Left ventricle myocardium inferior (tissue), 1 donor: ENCODE measurements at regions not wholly inside any gene's neighbourhood (a gene's known extent, or its start where the extent isn't known, plus 50 kb on each side); places are given as distances from the start of the nearest gene placed in this dataset.

Experiments
- DNase-seq: peaks from one replicate; pipeline ENCODE4 v3.0.0-alpha.2; 2020
- H3K27ac ChIP-seq: fragments of 200-600 bp; replicated peaks from 2 replicates; pipeline ENCODE4 v1.8.0; 2021
- H3K27me3 ChIP-seq: fragments of 200-600 bp; 2 replicates; pipeline ENCODE4 v1.8.0; 2021; ENCODE audit warnings: low read depth
- H3K36me3 ChIP-seq: fragments of 200-600 bp; 2 replicates; pipeline ENCODE4 v1.8.0; 2021
- H3K4me1 ChIP-seq: fragments of 200-600 bp; 2 replicates; pipeline ENCODE4 v1.8.0; 2021
- H3K4me3 ChIP-seq: fragments of 200-600 bp; 2 replicates; pipeline ENCODE4 v1.8.0; 2021; ENCODE audit warnings: mild to moderate bottlenecking, moderate library complexity
- H3K9me3 ChIP-seq: fragments of 200-600 bp; replicated peaks from 2 replicates; pipeline ENCODE4 v1.8.0; 2021
- intact Hi-C: fragments of 100-400 bp; cut with micrococcal nuclease; formaldehyde crosslinking; loops from one replicate; pipeline ENCODE4 v1.11.0; 2022
- TF ChIP-seq, protein P1 (sequence below): fragments of 200-600 bp; IDR thresholded peaks from 2 replicates; pipeline ENCODE4 v1.8.0; 2021; ENCODE audit warnings: antibody characterized with exemption, mild to moderate bottlenecking, borderline replicate concordance
- donor health status: DM: no; HTN: yes; CAD: no; lungs with severe emphysema.

DNA sequence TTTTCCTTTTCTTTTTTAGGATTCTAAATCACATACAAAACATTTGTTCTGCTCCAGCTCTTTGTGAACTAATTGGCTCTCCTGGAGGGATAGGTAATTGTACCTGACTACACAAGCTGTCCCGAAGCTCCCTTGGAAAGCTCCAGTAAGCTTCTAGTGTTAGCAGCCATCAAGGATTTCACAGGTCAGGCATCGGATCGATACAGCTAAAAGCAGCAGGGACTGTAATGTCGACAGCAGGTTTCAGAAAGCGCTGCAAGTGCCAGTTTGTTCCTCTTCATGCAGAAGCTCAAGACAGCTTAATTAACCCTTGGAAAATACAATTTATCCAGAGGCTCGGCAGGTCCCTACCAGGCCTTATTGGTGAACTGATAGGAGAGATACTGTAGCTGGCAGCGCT is 87.2 kb upstream of the VRK2 start:
- no peak overlapping the region for H3K4me3 ChIP-seq
- intact Hi-C loops = no loop called here

DNA sequence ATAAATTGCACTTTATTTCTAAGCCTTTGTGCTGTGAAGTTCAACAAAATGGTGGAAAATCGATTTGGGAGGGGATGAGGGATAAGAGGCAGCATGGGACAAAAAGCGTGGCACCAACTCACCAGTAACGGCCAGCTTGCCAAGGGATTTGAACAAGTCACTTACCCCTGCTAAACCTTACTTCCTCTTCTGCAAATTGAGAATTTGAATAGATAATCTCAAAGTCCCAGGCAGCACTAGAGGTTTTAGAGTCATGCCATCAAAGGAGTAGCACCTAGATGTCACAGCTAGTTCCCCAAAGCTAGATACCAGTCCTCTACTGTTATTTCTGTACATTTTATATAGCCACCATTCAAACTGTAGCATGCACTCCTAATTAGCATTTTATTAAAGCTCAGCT is 83.7 kb upstream of the VRK2 start:
- Histone ChIP-seq H3K27ac (no peak overlapping the region), H3K36me3 (no peaks in the 10 kb centered on the region), H3K4me1 (no peaks in the 10 kb centered on the region), H3K27me3 (no peaks in the 10 kb centered on the region), H3K9me3 (no peaks in the 10 kb centered on the region), H3K4me3 (no peak overlapping the region)
- DNase-seq = no peak
- TF ChIP-seq, protein P1, sequence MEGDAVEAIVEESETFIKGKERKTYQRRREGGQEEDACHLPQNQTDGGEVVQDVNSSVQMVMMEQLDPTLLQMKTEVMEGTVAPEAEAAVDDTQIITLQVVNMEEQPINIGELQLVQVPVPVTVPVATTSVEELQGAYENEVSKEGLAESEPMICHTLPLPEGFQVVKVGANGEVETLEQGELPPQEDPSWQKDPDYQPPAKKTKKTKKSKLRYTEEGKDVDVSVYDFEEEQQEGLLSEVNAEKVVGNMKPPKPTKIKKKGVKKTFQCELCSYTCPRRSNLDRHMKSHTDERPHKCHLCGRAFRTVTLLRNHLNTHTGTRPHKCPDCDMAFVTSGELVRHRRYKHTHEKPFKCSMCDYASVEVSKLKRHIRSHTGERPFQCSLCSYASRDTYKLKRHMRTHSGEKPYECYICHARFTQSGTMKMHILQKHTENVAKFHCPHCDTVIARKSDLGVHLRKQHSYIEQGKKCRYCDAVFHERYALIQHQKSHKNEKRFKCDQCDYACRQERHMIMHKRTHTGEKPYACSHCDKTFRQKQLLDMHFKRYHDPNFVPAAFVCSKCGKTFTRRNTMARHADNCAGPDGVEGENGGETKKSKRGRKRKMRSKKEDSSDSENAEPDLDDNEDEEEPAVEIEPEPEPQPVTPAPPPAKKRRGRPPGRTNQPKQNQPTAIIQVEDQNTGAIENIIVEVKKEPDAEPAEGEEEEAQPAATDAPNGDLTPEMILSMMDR = no peak
- intact Hi-C loops = no loop called here

More for the DNA sequence above, 87.2 kb upstream of the VRK2 start:
- Histone ChIP-seq H3K4me1 (no peaks in the 10 kb centered on the region), H3K27ac (no peak overlapping the region), H3K27me3 (no peaks in the 10 kb centered on the region), H3K36me3 (no peaks in the 10 kb centered on the region), H3K9me3 (no peaks in the 10 kb centered on the region)
- TF ChIP-seq, protein P1 = no peak
- DNase-seq = no peak

DNA sequence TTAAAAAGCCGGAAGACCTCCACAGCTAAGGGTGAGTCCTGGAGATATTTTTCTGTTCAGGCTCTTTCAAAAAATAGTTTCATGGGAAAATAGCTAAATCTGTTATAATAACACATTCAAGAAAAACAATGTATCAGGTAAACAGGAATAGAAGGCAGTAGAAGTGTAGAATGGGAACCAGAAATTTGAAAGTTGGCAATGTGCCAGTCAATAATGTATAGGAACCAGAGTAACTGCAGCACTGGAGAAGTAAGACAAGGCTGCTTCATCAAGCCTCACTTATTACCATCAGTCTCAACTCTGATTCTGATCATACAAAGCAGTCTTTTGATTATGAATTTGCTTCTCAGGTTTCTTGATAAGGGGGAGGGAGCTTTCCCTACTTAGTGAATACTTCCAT is 81.4 kb upstream of the VRK2 start:
- TF ChIP-seq, protein P1 = no peak
- Histone ChIP-seq H3K36me3 (no peaks in the 10 kb centered on the region), H3K4me1 (no peaks in the 10 kb centered on the region), H3K9me3 (no peaks in the 10 kb centered on the region), H3K27ac (no peak overlapping the region), H3K4me3 (no peak overlapping the region), H3K27me3 (no peaks in the 10 kb centered on the region)
- intact Hi-C loops = no loop called here
- DNase-seq = no peak

DNA sequence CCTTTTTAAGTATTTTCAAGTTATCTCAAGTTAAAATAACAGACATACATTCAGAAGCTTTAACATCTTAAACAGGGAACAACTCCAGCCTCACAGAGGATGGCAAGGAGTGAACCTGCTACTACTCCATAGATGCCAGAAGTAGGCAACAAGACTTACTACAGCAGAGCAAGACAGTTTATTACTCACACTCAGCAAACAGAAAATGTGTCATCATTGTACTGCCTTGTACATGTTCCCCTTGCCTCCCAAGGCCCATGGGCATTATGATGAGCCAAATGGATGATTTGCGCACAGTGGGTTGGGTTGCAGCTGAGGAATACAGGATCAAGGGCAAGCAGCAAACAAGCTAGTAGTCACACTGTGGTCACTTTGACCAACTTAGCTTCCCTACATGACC is 80.6 kb upstream of the VRK2 start:
- H3K4me3 ChIP-seq = no peak overlapping the region
- DNase-seq = no peak
- TF ChIP-seq, protein P1 = no peak
- H3K9me3 ChIP-seq = no peaks in the 10 kb centered on the region
- H3K27me3 ChIP-seq = no peaks in the 10 kb centered on the region
- intact Hi-C loops = no loop called here
- no peak overlapping the region for H3K27ac ChIP-seq
- no peaks in the 10 kb centered on the region for H3K36me3 ChIP-seq
- H3K4me1 ChIP-seq = no peaks in the 10 kb centered on the region

DNA sequence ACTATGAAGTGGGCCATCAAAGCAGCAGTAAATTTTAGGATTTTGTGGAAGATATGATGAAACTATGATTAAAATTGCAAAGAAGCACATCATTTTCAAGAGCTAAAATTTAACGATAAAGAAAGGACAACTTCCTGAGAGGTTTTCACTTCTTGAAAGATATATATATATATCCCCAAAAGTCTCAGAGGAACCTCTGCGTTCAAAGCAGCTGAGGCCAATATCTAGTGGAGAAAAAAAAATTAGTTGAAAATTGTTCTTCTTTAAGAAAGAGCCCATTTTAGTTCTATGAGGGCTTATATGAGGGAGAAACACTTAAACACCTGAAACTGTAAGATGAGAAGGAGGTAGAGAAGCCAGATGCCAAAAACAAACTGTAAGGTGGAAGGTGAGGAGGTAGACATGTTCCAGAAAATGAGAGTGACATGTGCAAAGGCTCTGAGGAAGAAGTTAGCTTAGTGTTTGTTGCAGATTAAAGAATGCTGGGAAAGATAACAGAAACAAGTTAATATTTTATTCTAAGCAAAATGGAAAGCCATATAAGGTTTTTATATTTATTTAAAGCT is 72.9 kb upstream of the VRK2 start:
- Histone ChIP-seq H3K9me3 (peaks cover 11% of the 10 kb centered on the region), H3K27me3 (no peaks in the 10 kb centered on the region), H3K4me1 (no peaks in the 10 kb centered on the region), H3K27ac (no peak overlapping the region), H3K36me3 (no peaks in the 10 kb centered on the region), H3K4me3 (no peak overlapping the region)
- DNase-seq = no peak
- intact Hi-C loops = no loop called here
- TF ChIP-seq, protein P1 = no peak
